ENCODE measurements at regions not wholly inside any gene's neighbourhood (a gene's known extent, or its start where the extent isn't known, plus 50 kb on each side); places are given as distances from the start of the nearest gene placed in this dataset.

- no peak overlapping the region for H2AK5ac ChIP-seq (ENCODE audit: low read depth, low read length)
- H3K14ac ChIP-seq (ENCODE audit: low read length), result no peak overlapping the region
- no peak overlapping the region for H3K18ac ChIP-seq (ENCODE audit: low read length)
- no CpG with 5 or more reads among the region's 2 CpGs for WGBS, 2 donors (ENCODE audit: extremely low coverage in 2 of 2, insufficient read length in 2 of 2, insufficient replicate concordance in 1 of 2)
- H3K27me3 ChIP-seq (ENCODE audit: control insufficient read depth in 3 of 3, insufficient read depth in 3 of 3, low read depth in 1 of 3, low read length in 3 of 3), result no peaks in the 10 kb centered on the region
- H2BK15ac ChIP-seq (ENCODE audit: low read length), result no peak overlapping the region
- H3K79me1 ChIP-seq (ENCODE audit: low read depth, low read length), result no peaks in the 10 kb centered on the region
- no peak overlapping the region for H2BK5ac ChIP-seq (ENCODE audit: low read length)
- H2AFZ ChIP-seq (ENCODE audit: low read length), result no peak overlapping the region
- no peak overlapping the region for H3K23ac ChIP-seq (ENCODE audit: low read depth, low read length, poor library complexity)
- no peak overlapping the region for H3K27ac ChIP-seq (replicated peaks; ENCODE audit: low read length)
- no peak overlapping the region for H2BK120ac ChIP-seq (ENCODE audit: low read depth, low read length)
- no peaks in the 10 kb centered on the region for H3K36me3 ChIP-seq (replicated peaks in 1 of 2; ENCODE audit: control insufficient read depth in 2 of 2, insufficient read depth in 2 of 2, low read length in 2 of 2)
- no peak for DNase-seq (ENCODE audit: low spot score)
- no peak overlapping the region for H3K4me3 ChIP-seq (ENCODE audit: low read length in 2 of 2)
- no peaks in the 10 kb centered on the region for H3K4me1 ChIP-seq (ENCODE audit: control insufficient read depth in 2 of 2, insufficient read depth in 1 of 2, low read depth in 1 of 2, low read length in 2 of 2)
- H2BK12ac ChIP-seq (ENCODE audit: low read length), result no peak overlapping the region
- H3K9ac ChIP-seq (ENCODE audit: low read depth, low read length, poor library complexity), result no peak overlapping the region
- no peak overlapping the region for H3K4me2 ChIP-seq (ENCODE audit: insufficient read depth, low read length, poor library complexity, severe bottlenecking)
- no peak overlapping the region for H3K4ac ChIP-seq (ENCODE audit: low read length)
- no peak overlapping the region for H4K91ac ChIP-seq (ENCODE audit: low read depth, low read length, poor library complexity)
- no peaks in the 10 kb centered on the region for H3K9me3 ChIP-seq (replicated peaks in 1 of 2; ENCODE audit: control insufficient read depth in 2 of 2, insufficient read depth in 1 of 2, low read depth in 1 of 2, low read length in 2 of 2)
- H4K8ac ChIP-seq (ENCODE audit: low read depth, low read length), result no peak overlapping the region
These were observed 81.6 kb upstream of the SCAF8 start for GRCh38 chr6:154651656-154652055.

- Histone ChIP-seq H2BK5ac (ENCODE audit: low read length) (no peak overlapping the region), H3K9ac (ENCODE audit: low read depth, low read length, poor library complexity) (no peak overlapping the region), H2BK15ac (ENCODE audit: low read length) (no peak overlapping the region), H2AFZ (ENCODE audit: low read length) (no peak overlapping the region), H3K4me2 (ENCODE audit: insufficient read depth, low read length, poor library complexity, severe bottlenecking) (no peak overlapping the region), H4K91ac (ENCODE audit: low read depth, low read length, poor library complexity) (no peak overlapping the region), H3K14ac (ENCODE audit: low read length) (no peak overlapping the region), H4K8ac (ENCODE audit: low read depth, low read length) (no peak overlapping the region), H3K27me3 (ENCODE audit: control insufficient read depth in 3 of 3, insufficient read depth in 3 of 3, low read depth in 1 of 3, low read length in 3 of 3) (no peaks in the 10 kb centered on the region), H3K9me3 (replicated peaks in 1 of 2; ENCODE audit: control insufficient read depth in 2 of 2, insufficient read depth in 1 of 2, low read depth in 1 of 2, low read length in 2 of 2) (no peaks in the 10 kb centered on the region), H2BK12ac (ENCODE audit: low read length) (no peak overlapping the region), H3K4ac (ENCODE audit: low read length) (no peak overlapping the region), H3K4me1 (ENCODE audit: control insufficient read depth in 2 of 2, insufficient read depth in 1 of 2, low read depth in 1 of 2, low read length in 2 of 2) (no peaks in the 10 kb centered on the region), H2BK120ac (ENCODE audit: low read depth, low read length) (no peak overlapping the region), H3K4me3 (ENCODE audit: low read length in 2 of 2) (no peak overlapping the region), H3K23ac (ENCODE audit: low read depth, low read length, poor library complexity) (no peak overlapping the region), H3K18ac (ENCODE audit: low read length) (no peak overlapping the region), H2AK5ac (ENCODE audit: low read depth, low read length) (no peak overlapping the region), H3K36me3 (replicated peaks in 1 of 2; ENCODE audit: control insufficient read depth in 2 of 2, insufficient read depth in 2 of 2, low read length in 2 of 2) (no peaks in the 10 kb centered on the region), H3K79me1 (ENCODE audit: low read depth, low read length) (no peaks in the 10 kb centered on the region), H3K27ac (replicated peaks; ENCODE audit: low read length) (no peak overlapping the region)
- no peak for DNase-seq (ENCODE audit: low spot score)
- no CpG with 5 or more reads among the region's 3 CpGs for WGBS, 2 donors (ENCODE audit: extremely low coverage in 2 of 2, insufficient read length in 2 of 2, insufficient replicate concordance in 1 of 2)
These were observed 79.8 kb upstream of the SCAF8 start for GRCh38 chr6:154653385-154653784.

- Histone ChIP-seq H3K23ac (ENCODE audit: low read depth, low read length, poor library complexity) (no peak overlapping the region), H2BK12ac (ENCODE audit: low read length) (no peak overlapping the region), H3K18ac (ENCODE audit: low read length) (no peak overlapping the region), H2AFZ (ENCODE audit: low read length) (no peak overlapping the region), H4K8ac (ENCODE audit: low read depth, low read length) (no peak overlapping the region), H3K27ac (replicated peaks; ENCODE audit: low read length) (no peak overlapping the region), H3K4me2 (ENCODE audit: insufficient read depth, low read length, poor library complexity, severe bottlenecking) (no peak overlapping the region), H2BK5ac (ENCODE audit: low read length) (no peak overlapping the region), H3K4ac (ENCODE audit: low read length) (no peak overlapping the region), H2BK15ac (ENCODE audit: low read length) (no peak overlapping the region), H3K9me3 (replicated peaks in 1 of 2; ENCODE audit: control insufficient read depth in 2 of 2, insufficient read depth in 1 of 2, low read depth in 1 of 2, low read length in 2 of 2) (no peaks in the 10 kb centered on the region), H3K4me3 (ENCODE audit: low read length in 2 of 2) (no peak overlapping the region), H3K14ac (ENCODE audit: low read length) (no peak overlapping the region), H4K91ac (ENCODE audit: low read depth, low read length, poor library complexity) (no peak overlapping the region), H2BK120ac (ENCODE audit: low read depth, low read length) (no peak overlapping the region), H3K27me3 (ENCODE audit: control insufficient read depth in 3 of 3, insufficient read depth in 3 of 3, low read depth in 1 of 3, low read length in 3 of 3) (no peaks in the 10 kb centered on the region), H3K9ac (ENCODE audit: low read depth, low read length, poor library complexity) (no peak overlapping the region), H2AK5ac (ENCODE audit: low read depth, low read length) (no peak overlapping the region), H3K36me3 (replicated peaks in 1 of 2; ENCODE audit: control insufficient read depth in 2 of 2, insufficient read depth in 2 of 2, low read length in 2 of 2) (no peaks in the 10 kb centered on the region), H3K79me1 (ENCODE audit: low read depth, low read length) (no peaks in the 10 kb centered on the region), H3K4me1 (ENCODE audit: control insufficient read depth in 2 of 2, insufficient read depth in 1 of 2, low read depth in 1 of 2, low read length in 2 of 2) (no peaks in the 10 kb centered on the region)
- DNase-seq (ENCODE audit: low spot score), result no peak
- no CpG with 5 or more reads among the region's 4 CpGs for WGBS, 2 donors (ENCODE audit: extremely low coverage in 2 of 2, insufficient read length in 2 of 2, insufficient replicate concordance in 1 of 2)
These were observed 79.4 kb upstream of the SCAF8 start for GRCh38 chr6:154653853-154654252.

GRCh38 chr6:154656660-154657059 lies 76.6 kb upstream of the SCAF8 start:
- Histone ChIP-seq H3K27ac (replicated peaks; ENCODE audit: low read length) (no peak overlapping the region), H2BK12ac (ENCODE audit: low read length) (no peak overlapping the region), H3K4ac (ENCODE audit: low read length) (no peak overlapping the region), H3K23ac (ENCODE audit: low read depth, low read length, poor library complexity) (no peak overlapping the region), H2AFZ (ENCODE audit: low read length) (no peak overlapping the region), H3K9me3 (replicated peaks in 1 of 2; ENCODE audit: control insufficient read depth in 2 of 2, insufficient read depth in 1 of 2, low read depth in 1 of 2, low read length in 2 of 2) (no peaks in the 10 kb centered on the region), H3K4me1 (ENCODE audit: control insufficient read depth in 2 of 2, insufficient read depth in 1 of 2, low read depth in 1 of 2, low read length in 2 of 2) (no peaks in the 10 kb centered on the region), H3K18ac (ENCODE audit: low read length) (no peak overlapping the region), H2BK15ac (ENCODE audit: low read length) (no peak overlapping the region), H3K27me3 (ENCODE audit: control insufficient read depth in 3 of 3, insufficient read depth in 3 of 3, low read depth in 1 of 3, low read length in 3 of 3) (no peaks in the 10 kb centered on the region), H3K14ac (ENCODE audit: low read length) (no peak overlapping the region), H3K4me2 (ENCODE audit: insufficient read depth, low read length, poor library complexity, severe bottlenecking) (no peak overlapping the region), H3K36me3 (replicated peaks in 1 of 2; ENCODE audit: control insufficient read depth in 2 of 2, insufficient read depth in 2 of 2, low read length in 2 of 2) (no peaks in the 10 kb centered on the region), H4K91ac (ENCODE audit: low read depth, low read length, poor library complexity) (no peak overlapping the region), H2AK5ac (ENCODE audit: low read depth, low read length) (no peak overlapping the region), H2BK5ac (ENCODE audit: low read length) (no peak overlapping the region), H3K4me3 (ENCODE audit: low read length in 2 of 2) (no peak overlapping the region), H3K9ac (ENCODE audit: low read depth, low read length, poor library complexity) (no peak overlapping the region), H2BK120ac (ENCODE audit: low read depth, low read length) (no peak overlapping the region), H3K79me1 (ENCODE audit: low read depth, low read length) (no peaks in the 10 kb centered on the region), H4K8ac (ENCODE audit: low read depth, low read length) (no peak overlapping the region)
- DNase-seq (ENCODE audit: low spot score), result no peak
- WGBS, 2 donors (ENCODE audit: extremely low coverage in 2 of 2, insufficient read length in 2 of 2, insufficient replicate concordance in 1 of 2), result no CpG with 5 or more reads among the region's 2 CpGs
